ENCODE measurements at regions not wholly inside any gene's neighbourhood (a gene's known extent, or its start where the extent isn't known, plus 50 kb on each side); places are given as distances from the start of the nearest gene placed in this dataset.
"Not testable (repeated sequence)": the region's sequence is repeated elsewhere in the genome, so short reads cannot be mapped to it uniquely, and the experiment has no call there.

DNA sequence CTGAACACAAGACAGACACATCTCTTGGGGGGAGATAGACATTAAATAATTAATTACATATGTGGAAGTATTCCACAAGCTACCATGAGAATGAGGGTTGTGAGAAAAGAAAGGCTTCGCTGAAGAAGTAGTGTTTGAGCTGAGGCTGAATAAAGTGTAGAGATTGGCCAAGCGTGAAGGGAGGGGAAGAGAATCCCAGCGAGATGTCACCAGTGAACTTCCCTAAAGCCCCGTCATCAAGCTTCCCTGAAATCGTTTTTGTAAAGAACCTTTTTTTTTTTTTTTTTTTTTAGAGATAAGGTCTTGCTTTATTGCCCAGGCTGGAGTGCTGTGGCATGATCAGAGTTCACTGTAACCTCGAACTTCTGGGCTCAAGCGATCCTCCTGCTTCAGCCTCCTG lies 235.2 kb downstream of the KCNRG start:
- no peak for DNase-seq (ENCODE audit: low read depth in 4 of 4, low spot score in 3 of 4)

DNA sequence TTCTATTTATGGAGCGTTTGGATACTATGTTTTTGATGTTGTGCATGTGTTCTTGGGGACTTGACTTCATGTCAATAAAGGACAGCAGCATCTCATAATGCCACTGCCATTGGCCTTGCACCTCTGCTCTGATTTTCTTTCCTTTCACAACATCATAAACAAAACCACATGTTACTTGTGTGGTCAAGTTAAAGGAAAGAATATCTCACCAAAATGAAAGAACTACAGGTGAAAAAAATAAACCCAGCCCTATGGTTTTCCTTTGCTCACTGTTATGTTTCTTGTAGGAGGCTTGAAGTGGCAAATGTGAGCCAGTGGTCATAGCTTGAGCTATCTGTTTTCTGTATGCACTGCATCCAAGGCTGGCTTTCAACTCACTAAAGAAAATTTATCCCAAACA lies 240.4 kb downstream of the KCNRG start:
- no peak for DNase-seq (ENCODE audit: low read depth in 4 of 4, low spot score in 3 of 4)

DNA sequence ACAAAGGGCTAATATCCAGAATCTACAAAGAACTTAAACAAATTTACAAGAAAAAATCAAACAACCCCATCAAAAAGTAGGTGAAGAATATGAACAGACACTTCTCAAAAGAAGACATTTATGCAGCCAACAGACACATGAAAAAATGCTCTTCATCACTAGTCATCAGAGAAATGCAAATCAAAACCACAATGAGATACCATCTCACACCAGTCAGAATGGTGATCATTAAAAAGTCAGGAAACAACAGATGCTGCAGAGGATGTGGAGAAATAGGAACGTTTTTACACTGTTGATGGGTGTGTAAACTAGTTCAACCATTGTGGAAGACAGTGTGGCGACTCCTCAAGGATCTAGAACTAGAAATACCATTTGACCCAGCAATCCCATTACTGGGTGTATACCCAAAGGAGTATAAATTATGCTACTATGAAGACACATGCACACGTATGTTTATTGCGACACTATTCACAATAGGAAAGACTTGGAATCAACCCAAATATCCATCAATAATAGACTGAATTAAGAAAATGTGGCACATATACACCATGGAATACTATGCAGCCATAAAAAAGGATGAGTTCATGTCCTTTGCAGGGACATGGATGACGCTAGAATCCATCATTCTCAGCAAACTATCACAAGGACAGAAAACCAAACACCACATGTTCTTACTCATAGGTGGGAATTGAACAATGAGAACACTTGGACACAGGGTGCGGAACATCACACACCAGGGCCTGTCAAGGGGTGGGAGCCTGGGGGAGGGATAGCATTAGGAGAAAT lies 241.5 kb downstream of the KCNRG start:
- not testable (repeated sequence) for DNase-seq (ENCODE audit: low read depth in 4 of 4, low spot score in 3 of 4)

DNA sequence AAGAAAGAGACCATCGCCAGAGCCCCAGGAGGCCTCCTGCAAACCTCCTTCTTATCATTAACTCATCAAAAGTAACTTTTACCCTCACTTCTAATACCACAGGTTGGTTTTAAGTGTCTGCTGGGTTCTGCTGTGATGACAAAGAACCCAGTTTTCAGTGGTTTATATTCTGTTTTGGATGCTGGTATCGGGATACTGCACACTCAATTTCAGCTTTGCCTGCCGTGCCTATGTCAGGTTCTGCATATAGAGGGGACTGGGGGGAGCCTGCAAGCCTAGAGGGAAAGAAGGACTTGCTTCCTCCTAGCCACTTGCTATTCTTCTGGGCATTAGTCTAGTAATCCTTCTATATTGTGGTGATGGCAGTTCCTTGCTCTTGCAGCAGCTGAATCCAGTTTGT lies 242.4 kb downstream of the KCNRG start:
- no peak for DNase-seq (ENCODE audit: low read depth in 4 of 4, low spot score in 3 of 4)

DNA sequence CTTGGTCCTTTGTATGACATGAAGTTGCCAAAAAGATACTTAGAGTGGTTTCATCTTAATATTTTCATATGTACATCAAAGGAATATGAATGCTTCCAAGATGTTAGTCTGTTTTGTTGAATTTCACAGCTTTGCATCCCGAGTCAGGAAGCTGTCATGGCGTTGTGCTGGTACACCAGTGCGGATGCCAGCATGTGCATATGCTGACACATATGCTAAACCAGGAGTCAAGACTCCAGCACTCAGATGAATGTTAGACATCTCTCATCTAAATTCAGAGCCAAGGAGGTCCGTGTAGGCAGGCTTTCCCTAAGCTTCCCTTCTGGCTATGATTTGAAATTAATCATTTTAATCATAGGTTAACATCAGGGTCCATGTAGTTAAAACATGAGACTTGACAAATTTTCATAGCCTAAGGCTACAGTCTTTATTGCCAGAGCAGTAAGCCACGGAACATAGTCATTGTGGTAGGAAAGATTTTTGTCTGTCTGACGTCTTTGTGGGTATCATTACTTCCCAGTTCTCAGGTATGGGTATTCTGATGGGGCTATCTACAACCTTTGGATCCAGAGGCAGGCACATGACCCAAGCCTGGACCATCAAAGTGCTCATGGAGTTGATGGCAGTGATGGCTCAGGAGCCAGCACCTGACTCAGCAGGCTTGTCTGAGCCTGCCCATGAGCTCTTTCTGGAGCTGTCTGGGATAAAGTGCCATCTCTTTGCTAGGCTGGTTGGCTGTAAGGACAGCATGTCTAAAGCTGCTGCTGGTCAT lies 246.1 kb downstream of the KCNRG start:
- DNase-seq (ENCODE audit: low read depth in 4 of 4, low spot score in 3 of 4), result no peak

DNA sequence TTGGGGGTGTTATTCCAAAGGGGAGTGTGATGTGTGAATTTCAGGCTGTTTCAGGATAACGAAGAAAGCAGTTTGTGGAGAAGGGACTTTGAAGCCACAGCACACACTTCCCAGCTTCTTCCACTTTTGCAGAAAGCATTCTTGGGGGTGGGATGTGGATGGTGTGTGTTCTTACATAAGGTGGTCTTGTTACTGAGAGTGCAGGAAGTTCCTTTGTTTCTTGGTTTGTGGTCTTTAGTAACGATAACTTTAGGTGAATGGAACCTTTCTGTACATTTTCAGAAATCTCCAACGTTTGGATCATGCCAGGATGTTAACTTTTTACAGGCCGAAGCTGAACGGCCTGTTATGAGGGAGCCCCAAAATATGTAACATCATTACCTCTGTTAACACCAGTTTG lies 251.8 kb downstream of the KCNRG start:
- DNase-seq (ENCODE audit: low read depth in 4 of 4, low spot score in 3 of 4), result no peak

DNA sequence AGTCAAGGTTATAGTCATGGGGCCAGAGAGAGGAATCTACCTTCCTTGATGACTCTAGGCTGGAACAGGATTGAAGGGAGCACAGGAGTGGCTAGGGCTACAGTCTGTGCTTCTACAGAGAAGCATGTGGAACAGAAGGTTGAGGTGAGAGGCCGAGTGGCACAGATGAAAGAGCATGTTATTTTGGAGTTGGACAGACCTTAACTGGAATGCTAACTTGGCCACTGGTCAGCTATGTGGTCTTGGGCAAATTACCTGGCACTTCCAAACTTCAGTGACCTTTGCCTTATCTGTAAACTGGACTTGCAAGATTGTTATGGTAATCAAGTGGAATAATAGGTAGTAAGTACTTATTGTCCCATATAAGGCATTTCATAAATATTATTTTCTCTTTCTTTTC lies 252.7 kb downstream of the KCNRG start:
- no peak for DNase-seq (ENCODE audit: low read depth in 4 of 4, low spot score in 3 of 4)

DNA sequence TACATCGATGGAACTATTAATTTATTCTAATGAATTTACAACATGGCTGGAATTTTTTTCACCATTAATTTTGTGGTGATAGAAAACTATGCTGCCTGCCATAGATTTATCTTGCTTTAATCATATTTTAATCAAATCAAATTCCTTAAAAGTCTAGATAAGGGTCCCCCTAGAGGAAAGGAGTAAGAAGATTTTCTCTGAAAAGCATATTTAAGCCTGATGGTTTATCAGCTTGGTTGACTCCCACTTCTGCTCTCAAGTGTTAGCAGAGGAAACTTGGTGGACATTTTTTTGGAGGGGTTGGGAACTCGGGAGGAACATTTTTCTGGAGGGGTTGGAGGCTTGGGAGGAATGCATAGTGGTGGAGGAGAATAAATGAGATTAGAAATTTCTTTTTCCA lies 253.3 kb downstream of the KCNRG start:
- DNase-seq (ENCODE audit: low read depth in 4 of 4, low spot score in 3 of 4), result no peak

DNA sequence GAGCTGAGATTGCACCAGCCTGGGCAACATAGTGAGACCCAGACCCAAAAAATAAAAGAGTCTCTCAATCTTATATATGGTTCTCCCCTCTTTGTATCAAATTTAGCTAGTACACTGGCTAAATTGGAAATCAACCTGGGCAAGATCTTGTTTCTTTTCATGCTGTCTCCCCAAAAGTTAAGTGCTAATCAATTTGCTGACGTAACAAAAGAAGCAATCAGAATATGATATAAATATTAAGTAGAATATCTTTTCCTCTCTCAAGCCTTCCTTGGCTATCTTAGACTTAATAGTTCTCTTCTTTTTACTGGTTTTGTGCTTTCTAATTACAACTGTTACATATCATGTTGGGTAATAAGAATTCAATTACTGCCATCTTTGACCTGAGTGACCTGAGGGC lies 258.9 kb downstream of the KCNRG start:
- no peak for DNase-seq (ENCODE audit: low read depth in 4 of 4, low spot score in 3 of 4)

DNA sequence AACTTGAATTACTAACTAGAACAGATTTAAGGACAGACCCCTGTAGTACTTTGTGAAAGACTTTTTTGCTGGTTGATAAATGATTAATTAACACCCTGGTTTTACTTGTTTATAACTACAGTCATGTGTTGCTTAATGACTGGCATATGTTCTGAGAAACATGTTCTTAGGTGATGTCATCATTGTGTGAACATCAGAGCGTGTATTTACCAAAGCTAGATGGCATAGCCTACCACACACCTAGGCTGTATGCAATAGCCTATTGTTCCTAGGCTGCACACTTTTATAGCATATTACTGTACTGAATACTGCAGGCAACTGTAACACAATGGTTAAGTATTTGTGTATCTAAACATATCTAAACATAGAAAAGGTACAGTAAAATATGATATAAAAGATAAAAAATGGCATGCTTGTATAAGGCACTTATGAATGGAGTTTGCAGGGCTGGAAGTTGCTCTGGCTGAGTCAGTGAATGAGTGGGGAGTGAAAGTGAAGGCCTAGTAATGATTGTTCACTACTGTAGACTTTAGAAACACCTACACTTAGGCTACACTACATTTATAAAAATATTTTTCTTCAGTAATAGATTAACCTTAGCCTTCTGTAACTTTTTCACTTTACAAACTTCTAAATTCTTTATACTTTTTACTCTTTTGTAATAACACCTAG lies 260.3 kb downstream of the KCNRG start:
- DNase-seq (ENCODE audit: low read depth in 4 of 4, low spot score in 3 of 4), result no peak

DNA sequence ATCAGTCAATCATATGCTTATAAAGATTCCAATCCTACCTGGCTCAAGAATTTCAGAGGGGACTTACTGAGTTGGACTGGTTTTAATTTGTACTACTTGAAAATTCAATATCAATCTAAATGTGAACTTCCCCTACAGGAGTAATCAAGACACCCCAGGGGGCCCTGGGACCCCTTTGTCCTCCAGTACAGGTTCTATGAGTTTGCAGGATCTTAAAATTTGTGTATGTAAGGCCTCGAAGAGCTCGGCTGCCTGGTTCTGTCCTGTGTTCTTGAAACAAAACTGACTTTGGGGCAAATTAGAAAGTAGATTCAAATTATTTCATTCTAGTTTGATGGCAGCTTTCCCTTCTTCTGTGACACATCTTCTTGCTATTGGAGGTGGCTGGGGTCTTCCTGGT lies 261.3 kb downstream of the KCNRG start:
- no peak for DNase-seq (ENCODE audit: low read depth in 4 of 4, low spot score in 3 of 4)

DNA sequence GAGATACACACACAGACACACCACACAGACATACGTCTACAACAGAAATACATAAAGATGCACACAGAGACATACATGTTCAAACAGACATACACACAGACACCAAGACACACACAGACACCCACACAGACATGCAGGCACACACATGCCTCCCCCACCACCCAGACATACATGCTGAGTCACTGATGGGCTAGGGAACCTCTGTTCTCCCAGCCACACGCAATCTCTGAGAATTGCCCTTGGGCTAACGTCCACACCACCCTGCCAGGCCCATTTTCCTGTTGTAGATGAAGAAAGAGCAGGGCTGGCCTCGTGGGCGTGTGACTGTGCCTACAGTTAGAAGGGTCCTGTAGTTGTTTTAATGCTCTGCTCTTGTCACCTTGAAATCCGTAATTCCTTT lies 261.9 kb downstream of the KCNRG start:
- no peak for DNase-seq (ENCODE audit: low read depth in 4 of 4, low spot score in 3 of 4)

DNA sequence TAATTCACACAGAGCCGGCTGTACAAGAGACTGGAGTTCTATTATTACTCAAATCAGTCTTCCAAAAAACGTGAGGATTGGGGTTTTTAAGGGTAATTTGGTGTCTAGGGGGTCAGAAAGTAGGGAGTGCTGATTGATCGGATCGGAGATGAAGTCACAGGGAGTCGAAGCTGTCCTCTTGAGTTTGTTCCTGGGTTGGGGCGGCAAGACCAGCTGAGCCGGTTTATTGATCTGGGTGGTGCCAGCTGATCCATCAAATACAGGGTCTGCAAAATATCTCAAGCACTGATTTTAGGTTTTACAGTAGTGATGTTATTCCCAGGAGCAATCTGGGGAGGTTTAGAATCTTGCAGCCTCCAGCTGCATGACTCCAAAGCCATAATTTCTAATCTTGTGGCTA lies 262.7 kb downstream of the KCNRG start:
- DNase-seq (ENCODE audit: low read depth in 4 of 4, low spot score in 3 of 4), result no peak

DNA sequence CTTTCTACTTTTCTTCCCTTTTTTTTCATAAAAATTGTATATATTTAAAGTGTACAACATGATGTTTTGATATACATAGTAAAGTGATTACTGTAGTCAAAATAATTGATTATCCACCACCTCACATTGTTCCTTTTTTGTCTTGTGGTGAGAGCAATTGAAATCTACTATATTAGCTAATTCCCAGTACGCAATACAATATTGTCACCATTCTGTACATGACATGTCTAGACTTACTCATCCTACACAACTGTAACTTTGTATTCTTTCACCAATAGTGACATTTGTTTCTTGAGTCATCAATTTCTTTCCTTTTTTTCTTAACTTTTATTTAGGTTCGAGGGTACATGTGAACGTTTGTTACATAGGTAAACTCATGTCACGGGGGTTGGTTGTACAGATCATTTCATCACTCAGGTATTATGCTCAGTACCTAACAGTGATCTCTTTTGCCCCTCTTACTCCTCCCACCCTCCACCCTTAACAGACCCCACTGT lies 265.2 kb downstream of the KCNRG start:
- no peak for DNase-seq (ENCODE audit: low read depth in 4 of 4, low spot score in 3 of 4)

DNA sequence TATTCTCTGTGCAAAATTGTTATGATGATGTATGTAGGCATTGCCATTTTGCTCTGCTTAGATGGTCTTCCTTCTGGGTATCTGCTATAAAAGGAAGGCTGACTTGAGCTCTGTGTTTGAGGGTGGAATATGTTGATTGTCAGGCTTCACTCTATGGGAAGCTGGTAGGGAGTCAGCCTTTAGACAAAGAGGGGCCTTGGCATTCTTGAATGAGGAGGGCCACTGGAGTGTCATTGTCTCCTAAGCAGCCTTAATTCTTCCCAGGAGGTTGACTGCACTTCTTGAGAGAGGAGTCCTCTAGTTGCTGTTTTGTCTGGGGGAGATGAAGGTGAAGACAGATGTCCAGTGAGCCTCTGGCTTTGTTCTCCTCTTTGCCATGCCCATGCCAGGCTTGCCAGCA lies 266.8 kb downstream of the KCNRG start:
- no peak for DNase-seq (ENCODE audit: low read depth in 4 of 4, low spot score in 3 of 4)

DNA sequence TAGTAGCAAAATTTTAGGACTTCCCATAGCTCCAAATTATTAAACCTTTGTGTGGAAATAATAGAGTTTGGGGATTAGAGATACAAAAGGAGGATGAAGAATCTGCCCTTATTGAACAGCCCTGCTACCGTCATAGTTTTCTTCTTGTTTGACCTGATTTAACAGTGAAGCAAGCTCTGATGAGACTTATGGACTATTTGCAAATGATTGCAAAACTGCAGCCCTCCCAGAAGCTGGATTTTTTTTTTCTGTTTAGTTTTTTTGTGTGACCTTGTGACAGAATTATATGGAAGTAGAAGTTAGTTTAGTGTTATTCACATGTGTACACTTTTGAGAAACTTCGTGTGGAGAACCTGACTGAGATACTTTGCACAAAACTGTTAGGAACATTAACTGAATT lies 267.8 kb downstream of the KCNRG start:
- no peak for DNase-seq (ENCODE audit: low read depth in 4 of 4, low spot score in 3 of 4)

DNA sequence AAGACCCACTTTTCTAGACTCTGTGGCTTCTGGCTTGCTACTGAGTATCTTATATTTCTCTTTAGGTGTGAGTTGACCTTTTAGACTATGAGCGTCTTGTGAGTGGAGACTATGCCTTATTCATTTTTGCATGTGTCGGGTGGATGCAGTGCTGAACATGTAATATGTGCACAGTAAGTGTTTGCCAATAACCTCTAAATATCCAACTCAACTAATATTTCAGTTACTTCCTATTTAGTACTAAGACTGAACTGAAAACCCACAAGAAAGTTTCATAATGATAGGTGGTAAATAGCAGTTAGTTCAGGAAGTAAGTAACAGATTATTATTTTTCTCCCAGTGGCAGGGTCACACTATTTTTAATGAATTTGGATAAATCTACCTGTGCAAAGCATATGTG lies 269.3 kb downstream of the KCNRG start:
- no peak for DNase-seq (ENCODE audit: low read depth in 4 of 4, low spot score in 3 of 4)

DNA sequence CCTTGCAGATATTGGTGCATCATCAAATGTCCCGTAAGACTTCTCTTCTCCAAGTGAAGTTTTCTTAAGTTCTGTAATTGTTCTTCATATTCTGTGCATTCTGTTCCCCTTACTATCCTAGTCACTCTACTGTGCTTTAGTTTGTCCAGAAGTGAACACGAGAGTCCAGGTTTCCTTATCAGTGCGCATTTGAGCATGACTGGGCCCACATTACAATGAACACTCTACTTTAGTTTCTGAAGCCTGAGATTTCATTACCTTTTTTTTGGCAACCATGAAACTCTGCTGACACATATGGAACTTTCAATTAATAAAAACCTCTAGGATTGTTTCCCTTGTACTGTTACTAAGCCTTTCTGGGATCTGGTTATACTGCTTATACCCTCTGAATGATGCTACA lies 270.0 kb downstream of the KCNRG start:
- no peak for DNase-seq (ENCODE audit: low read depth in 4 of 4, low spot score in 3 of 4)

DNA sequence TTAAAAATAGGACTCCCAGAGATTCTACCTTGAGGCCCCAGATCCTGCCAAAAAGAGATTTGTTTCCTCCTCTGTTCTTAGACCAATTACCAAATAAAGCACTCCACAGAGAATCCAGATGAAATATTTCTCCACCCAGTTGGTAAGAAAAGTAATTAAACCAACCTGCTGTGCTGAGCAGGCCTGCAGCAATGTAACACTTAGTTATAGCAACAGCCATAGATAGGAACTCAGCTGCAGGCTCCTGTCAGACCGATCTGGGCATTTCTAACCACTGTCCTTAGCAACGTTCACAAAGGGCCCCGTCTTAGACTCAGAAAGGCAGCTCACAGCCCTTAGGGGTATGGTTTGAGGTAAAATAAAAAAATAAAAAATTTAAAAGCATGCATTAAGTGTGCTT lies 271.1 kb downstream of the KCNRG start:
- DNase-seq (ENCODE audit: low read depth in 4 of 4, low spot score in 3 of 4), result no peak

DNA sequence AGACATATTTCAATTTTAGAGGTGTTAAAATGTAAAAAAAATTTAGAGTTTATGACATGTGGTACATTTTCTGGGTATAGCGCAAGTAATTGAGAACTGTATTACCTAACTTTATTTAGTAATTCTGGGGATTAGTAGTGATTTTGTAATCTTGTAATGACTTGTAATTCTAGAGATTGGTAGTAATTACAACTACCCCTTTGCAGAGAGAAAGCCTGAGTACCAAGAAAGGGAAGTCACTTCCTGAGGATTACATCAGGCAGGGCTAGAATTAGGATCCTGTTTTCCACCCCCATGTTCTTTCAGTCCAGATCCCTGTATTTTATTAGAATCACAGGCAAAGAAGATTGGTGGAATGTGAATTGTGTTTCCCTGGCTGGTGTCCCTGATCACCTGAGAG lies 274.9 kb downstream of the KCNRG start:
- DNase-seq (ENCODE audit: low read depth in 4 of 4, low spot score in 3 of 4), result no peak

DNA sequence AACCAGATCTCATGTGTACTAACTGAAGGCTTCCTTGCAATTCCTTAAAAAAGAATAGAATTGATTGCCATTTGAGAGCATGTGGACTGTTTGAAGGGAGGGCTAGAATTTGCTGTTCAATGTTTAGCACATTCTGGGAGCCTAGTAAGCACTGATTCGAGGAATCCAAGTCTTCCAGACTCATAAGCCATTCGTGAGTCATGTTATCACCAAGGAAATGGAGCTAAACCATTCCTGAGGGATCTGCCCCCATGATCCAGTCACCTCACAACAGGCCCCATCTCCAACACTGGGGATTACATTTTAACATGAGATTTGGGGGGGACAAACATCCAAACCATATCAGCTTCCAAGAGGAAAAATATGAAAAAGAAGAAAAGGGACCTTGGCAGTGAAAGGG lies 276.4 kb downstream of the KCNRG start:
- no peak for DNase-seq (ENCODE audit: low read depth in 4 of 4, low spot score in 3 of 4)

DNA sequence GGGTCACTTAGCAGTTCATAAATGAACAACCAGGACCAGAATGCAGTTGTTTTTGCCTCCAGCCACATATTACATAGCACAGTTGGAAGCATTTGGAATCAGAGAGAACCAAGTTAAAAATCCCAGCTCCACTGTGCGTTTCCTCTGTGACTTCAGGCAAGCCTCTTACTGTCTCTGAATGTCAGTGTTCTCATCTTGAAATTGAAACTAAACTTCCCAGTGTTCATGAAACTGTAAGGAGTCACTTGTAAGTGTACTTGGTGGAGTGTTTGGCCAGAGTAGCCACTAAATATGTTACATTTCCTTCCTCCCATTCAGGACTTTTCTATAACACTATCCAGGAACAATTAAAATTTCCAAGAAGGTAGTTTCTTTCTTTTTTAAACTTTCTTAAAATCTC lies 276.8 kb downstream of the KCNRG start:
- no peak for DNase-seq (ENCODE audit: low read depth in 4 of 4, low spot score in 3 of 4)
